ENCODE measurements at regions not wholly inside any gene's neighbourhood (a gene's known extent, or its start where the extent isn't known, plus 50 kb on each side); places are given as distances from the start of the nearest gene placed in this dataset.

DNA sequence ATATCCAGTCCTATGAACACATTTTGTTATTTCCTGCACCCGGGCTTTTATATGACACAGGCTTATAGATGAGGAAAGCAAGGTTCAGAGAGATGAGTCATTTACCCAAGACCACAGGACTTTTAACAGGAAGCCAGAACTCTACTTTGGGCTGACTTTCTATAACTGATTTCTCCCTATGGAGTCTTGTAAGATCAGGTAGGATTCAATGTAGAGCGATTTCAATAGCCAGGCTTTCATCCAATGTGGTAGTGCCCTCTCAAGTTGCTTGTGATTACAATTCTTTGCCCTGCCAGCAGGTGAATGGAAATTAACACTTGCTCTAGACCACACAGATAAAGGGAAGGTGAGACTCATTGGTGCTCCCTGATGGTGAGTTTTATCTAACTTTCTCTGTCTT, 378.3 kb downstream of the INSC start:
- Histone ChIP-seq H3K4me1 (ENCODE audit: insufficient read depth, low read length) (no peaks in the 10 kb centered on the region), H3K79me2 (ENCODE audit: insufficient read depth, low read length) (no peaks in the 10 kb centered on the region), H4K20me1 (ENCODE audit: insufficient read depth, low read length) (no peaks in the 10 kb centered on the region), H3K9me3 (ENCODE audit: low read length) (no peaks in the 10 kb centered on the region), H3K27me3 (ENCODE audit: control insufficient read depth in 1 of 2, insufficient read depth in 2 of 2, low read length in 2 of 2) (no peaks in the 10 kb centered on the region), H3K4me2 (ENCODE audit: low read depth, low read length) (no peak overlapping the region), H3K36me3 (replicated peaks in 1 of 2; ENCODE audit: control insufficient read depth in 1 of 2, insufficient read depth in 2 of 2, low read length in 2 of 2) (no peaks in the 10 kb centered on the region), H2AFZ (ENCODE audit: low read length) (no peak overlapping the region), H3K9ac (ENCODE audit: insufficient read depth, low read depth, low read length) (no peak overlapping the region), H3K4me3 (replicated peaks in 1 of 3; ENCODE audit: insufficient read depth in 1 of 3, low read depth in 2 of 3, low read length in 3 of 3) (no peak overlapping the region), H3K27ac (ENCODE audit: extremely low read length, insufficient read depth, low read length) (no peak overlapping the region)
- no TSS peak for BruUV-seq (replicated peaks)
- ATAC-seq (no peak), DNase-seq (ENCODE audit: low spot score) (no peak), FAIRE-seq (no peak)
- 2% methylated on average over 2 of the region's 2 CpGs for WGBS (ENCODE audit: low lambda C conversion rate)
- TF ChIP-seq ZNF775 (CRISPR knock-in tag; IDR thresholded peaks at IDR 0.05; ENCODE audit: borderline replicate concordance) (no peak), SP4 (CRISPR knock-in tag; IDR thresholded peaks at IDR 0.05) (no peak), FOXC1 (CRISPR knock-in tag; IDR thresholded peaks at IDR 0.05; ENCODE audit: borderline replicate concordance) (no peak), KDM5A (IDR thresholded peaks at IDR 0.05; ENCODE audit: borderline replicate concordance, low read length) (no peak), PAX8 (CRISPR knock-in tag; IDR thresholded peaks at IDR 0.05; ENCODE audit: borderline replicate concordance) (no peak), ZSCAN30 (CRISPR knock-in tag; IDR thresholded peaks at IDR 0.05) (no peak), REL (CRISPR knock-in tag; conservative IDR thresholded peaks at IDR 0.05) (no peak), SMAD1 (CRISPR knock-in tag; IDR thresholded peaks at IDR 0.05; ENCODE audit: borderline replicate concordance, low read depth) (no peak), PHF5A (CRISPR knock-in tag; IDR thresholded peaks at IDR 0.05; ENCODE audit: low read depth, unreplicated experiment) (no peak), PHF21A (CRISPR knock-in tag; IDR thresholded peaks at IDR 0.05) (no peak), U2AF2 (IDR thresholded peaks at IDR 0.05; ENCODE audit: low read depth, low read length) (no peak)
- TF ChIP-seq, protein P1, sequence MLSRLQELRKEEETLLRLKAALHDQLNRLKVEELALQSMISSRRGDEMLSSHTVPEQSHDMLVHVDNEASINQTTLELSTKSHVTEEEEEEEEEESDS (CRISPR knock-in tag; IDR thresholded peaks at IDR 0.05; ENCODE audit: borderline replicate concordance) = no peak
- TF ChIP-seq, protein P2, sequence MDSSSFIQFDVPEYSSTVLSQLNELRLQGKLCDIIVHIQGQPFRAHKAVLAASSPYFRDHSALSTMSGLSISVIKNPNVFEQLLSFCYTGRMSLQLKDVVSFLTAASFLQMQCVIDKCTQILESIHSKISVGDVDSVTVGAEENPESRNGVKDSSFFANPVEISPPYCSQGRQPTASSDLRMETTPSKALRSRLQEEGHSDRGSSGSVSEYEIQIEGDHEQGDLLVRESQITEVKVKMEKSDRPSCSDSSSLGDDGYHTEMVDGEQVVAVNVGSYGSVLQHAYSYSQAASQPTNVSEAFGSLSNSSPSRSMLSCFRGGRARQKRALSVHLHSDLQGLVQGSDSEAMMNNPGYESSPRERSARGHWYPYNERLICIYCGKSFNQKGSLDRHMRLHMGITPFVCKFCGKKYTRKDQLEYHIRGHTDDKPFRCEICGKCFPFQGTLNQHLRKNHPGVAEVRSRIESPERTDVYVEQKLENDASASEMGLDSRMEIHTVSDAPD (CRISPR knock-in tag; IDR thresholded peaks at IDR 0.05) = no peak
- TF ChIP-seq, protein P3, sequence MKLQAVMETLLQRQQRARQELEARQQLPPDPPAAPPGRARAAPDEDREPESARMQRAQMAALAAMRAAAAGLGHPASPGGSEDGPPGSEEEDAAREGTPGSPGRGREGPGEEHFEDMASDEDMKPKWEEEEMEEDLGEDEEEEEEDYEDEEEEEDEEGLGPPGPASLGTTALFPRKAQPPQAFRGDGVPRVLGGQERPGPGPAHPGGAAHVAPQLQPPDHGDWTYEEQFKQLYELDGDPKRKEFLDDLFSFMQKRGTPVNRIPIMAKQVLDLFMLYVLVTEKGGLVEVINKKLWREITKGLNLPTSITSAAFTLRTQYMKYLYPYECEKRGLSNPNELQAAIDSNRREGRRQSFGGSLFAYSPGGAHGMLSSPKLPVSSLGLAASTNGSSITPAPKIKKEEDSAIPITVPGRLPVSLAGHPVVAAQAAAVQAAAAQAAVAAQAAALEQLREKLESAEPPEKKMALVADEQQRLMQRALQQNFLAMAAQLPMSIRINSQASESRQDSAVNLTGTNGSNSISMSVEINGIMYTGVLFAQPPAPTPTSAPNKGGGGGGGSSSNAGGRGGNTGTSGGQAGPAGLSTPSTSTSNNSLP (IDR thresholded peaks at IDR 0.05; ENCODE audit: low read depth, low read length) = no peak
- ChIA-PET CTCF (ENCODE audit: low intra/inter-chr PET ratio, low total read pairs) (no interaction called here), POLR2A (no interaction called here)
- in situ Hi-C loops (cut with HindIII; ENCODE audit: extremely low pct_ligation_motif_present, low pct_unique_long_range_greater_than_20kb) (no loop called here), intact Hi-C loops (cut with micrococcal nuclease; ENCODE audit: unreplicated experiment) (no loop called here)
